HG03095 (cell line): ENCODE measurements at regions not wholly inside any gene's neighbourhood (a gene's known extent, or its start where the extent isn't known, plus 50 kb on each side); places are given as distances from the start of the nearest gene placed in this dataset.

Source experiments
- ATAC-seq: cut with Tn5 transposase; IDR thresholded peaks from one replicate; pipeline ENCODE4 v1.9.1; 2021; ENCODE audit warnings: moderate library complexity; ENCODE audit not compliant: unreplicated experiment

- ATAC-seq: no peak
Measured at GRCh38 chr18:34590503-34590902, 119.6 kb upstream of the DTNA start.

GRCh38 chr18:34591920-34592444 lies 118.1 kb upstream of the DTNA start:
- ATAC-seq: no peak

- no peak for ATAC-seq
Measured at GRCh38 chr18:34592481-34592880, 117.6 kb upstream of the DTNA start.

- no peak for ATAC-seq
Measured at GRCh38 chr18:34592961-34593382, 117.1 kb upstream of the DTNA start.

GRCh38 chr18:34594266-34594665 lies 115.8 kb upstream of the DTNA start:
- no peak for ATAC-seq

GRCh38 chr18:34595690-34596089 lies 114.4 kb upstream of the DTNA start:
- ATAC-seq: no peak

- ATAC-seq: no peak
Measured at GRCh38 chr18:34598120-34598635, 111.9 kb upstream of the DTNA start.

GRCh38 chr18:34600158-34600557 lies 109.9 kb upstream of the DTNA start:
- no peak for ATAC-seq

GRCh38 chr18:34600874-34601656 lies 109.0 kb upstream of the DTNA start:
- ATAC-seq: no peak

GRCh38 chr18:34604591-34604990 lies 105.5 kb upstream of the DTNA start:
- ATAC-seq: no peak

GRCh38 chr18:34606851-34607250 lies 103.2 kb upstream of the DTNA start:
- no peak for ATAC-seq

GRCh38 chr18:34608064-34608463 lies 102.0 kb upstream of the DTNA start:
- ATAC-seq: no peak

GRCh38 chr18:34609986-34610648 lies 100.0 kb upstream of the DTNA start:
- ATAC-seq: no peak

GRCh38 chr18:34611904-34612303 lies 98.2 kb upstream of the DTNA start:
- no peak for ATAC-seq

- no peak for ATAC-seq
Measured at GRCh38 chr18:34620258-34620861, 89.7 kb upstream of the DTNA start.

GRCh38 chr18:34623557-34623956 lies 86.5 kb upstream of the DTNA start:
- ATAC-seq: no peak

GRCh38 chr18:34624551-34624950 lies 85.5 kb upstream of the DTNA start:
- ATAC-seq: no peak

- ATAC-seq: no peak
Measured at GRCh38 chr18:34626404-34627136, 83.5 kb upstream of the DTNA start.

GRCh38 chr18:34627137-34627920 lies 82.8 kb upstream of the DTNA start:
- ATAC-seq: no peak
